Transverse colon (tissue), 4 donors: ENCODE measurements at regions not wholly inside any gene's neighbourhood (a gene's known extent, or its start where the extent isn't known, plus 50 kb on each side); places are given as distances from the start of the nearest gene placed in this dataset.

Experiments used
- DNase-seq: peaks from one replicate; pipeline ENCODE4 v3.0.0-alpha.2; 2019
- H3K27ac ChIP-seq, 4 donors: fragments of 200-600 bp; sonication (generic); 2 replicates each; pipeline ENCODE4 v1.5.1; 2016 to 2018; ENCODE audit warnings: inconsistent platforms in 4 of 4
- H3K27me3 ChIP-seq: fragments of 200-600 bp; sonication (generic); 2 replicates; pipeline ENCODE4 v1.5.1; 2017; ENCODE audit warnings: inconsistent platforms
- H3K36me3 ChIP-seq, 4 donors: fragments of 200-600 bp; sonication (generic); 2 replicates each; pipeline ENCODE4 v1.5.1; 2017 to 2019; ENCODE audit warnings: inconsistent platforms in 4 of 4
- H3K4me1 ChIP-seq, 4 donors: fragments of 200-600 bp; sonication (generic); 2 replicates each; pipeline ENCODE4 v1.5.1; 2017 to 2020; ENCODE audit warnings: inconsistent platforms in 4 of 4
- H3K4me3 ChIP-seq, 4 donors: fragments of 200-600 bp; sonication (generic); 1 replicate in 1 of 4; 2 replicates in 3 of 4; pipeline versions ENCODE4 v1.5.1 to v1.6.1; 2017 to 2019; ENCODE audit warnings: inconsistent platforms in 4 of 4
- H3K9me3 ChIP-seq, 2 donors: fragments of 200-600 bp; sonication (generic); 2 replicates each; pipeline ENCODE4 v1.5.1; 2017 to 2019; ENCODE audit warnings: inconsistent platforms in 2 of 2
- CTCF ChIP-seq, 5 experiments: fragments of 200-600 bp in 3 of 5; fragments of 450-650 bp in 2 of 5; sonication (generic) in 3 of 5; IDR thresholded peaks; 1 replicate in 2 of 5; 2 replicates in 3 of 5; pipeline ENCODE4 v1.5.1; 2016 to 2017; ENCODE audit warnings: antibody characterized with exemption in 5 of 5, inconsistent platforms in 3 of 5, mild to moderate bottlenecking in 2 of 5, moderate library complexity in 1 of 5
- EP300 ChIP-seq: sonication (generic); formaldehyde crosslinking; IDR thresholded peaks from one replicate; pipeline ENCODE4 v1.6.1; 2017; ENCODE audit warnings: antibody characterized with exemption, low read depth
- POLR2A ChIP-seq: fragments of 450-650 bp; IDR thresholded peaks from one replicate; pipeline ENCODE4 v1.6.1; 2016; ENCODE audit warnings: antibody characterized with exemption, mild to moderate bottlenecking, moderate library complexity
- POLR2AphosphoS5 ChIP-seq, 3 donors: sonication (generic); formaldehyde crosslinking; IDR thresholded peaks; one replicate each; pipeline ENCODE4 v1.6.1; 2016; ENCODE audit warnings: antibody characterized with exemption in 3 of 3
- WGBS, 2 donors: methylation state at CpG; one replicate each; pipeline ENCODE4 v1.1.5; 2018; ENCODE audit warnings: low coverage in 1 of 2; 5-methylcytosine and 5-hydroxymethylcytosine counted together
- in situ Hi-C, 4 donors: fragments of 200-750 bp; cut with MboI; loops; one replicate each; pipeline versions ENCODE4 v1.15.0 to v1.15.1; 2017; ENCODE audit warnings: low sequenced_read_pairs in 3 of 4, low pct_ligation_motif_present in 1 of 4, low pct_unique_long_range_greater_than_20kb in 1 of 4
- intact Hi-C: fragments of 100-400 bp; cut with DNase I; formaldehyde crosslinking; loops from one replicate; pipeline ENCODE4 v1.15.1; 2023; ENCODE audit warnings: low total_unique reads

- Histone ChIP-seq H3K4me3 (no peak overlapping the region), H3K27ac (no peak overlapping the region), H3K4me1 (no peaks in the 10 kb centered on the region), H3K9me3 (no peaks in the 10 kb centered on the region), H3K36me3 (no peaks in the 10 kb centered on the region), H3K27me3 (no peaks in the 10 kb centered on the region)
- WGBS, 2 donors: 75 to 78% methylated on average over 1 of the region's 1 CpG
- DNase-seq: no peak
- no peak for TF ChIP-seq EP300
- TF ChIP-seq CTCF (IDR thresholded peaks at IDR 0.05): no peak
- TF ChIP-seq POLR2AphosphoS5 (IDR thresholded peaks at IDR 0.05): no peak
- TF ChIP-seq POLR2A: no peak
- intact Hi-C loops: loop anchor here (10.0 kb wide), 1 partner anchor 615 kb away; no protein-coding TSS in a partner anchor
- in situ Hi-C loops: no loop called here
Measured at GRCh38 chr11:82210011-82210410, 523.7 kb downstream of the FAM181B start.

- WGBS, 2 donors: 51 to 67% methylated on average over 3 of the region's 3 CpGs
- H3K4me3 ChIP-seq: no peak overlapping the region
- no peaks in the 10 kb centered on the region for H3K36me3 ChIP-seq
- in situ Hi-C loops (no loop called here), intact Hi-C loops (no loop called here)
- no peaks in the 10 kb centered on the region for H3K4me1 ChIP-seq
- no peak for DNase-seq
- H3K9me3 ChIP-seq: no peaks in the 10 kb centered on the region
- no peaks in the 10 kb centered on the region for H3K27me3 ChIP-seq
- TF ChIP-seq EP300: no peak
- no peak for TF ChIP-seq POLR2A
- TF ChIP-seq CTCF (IDR thresholded peaks at IDR 0.05): no peak
- TF ChIP-seq POLR2AphosphoS5 (IDR thresholded peaks at IDR 0.05): no peak
- no peak overlapping the region for H3K27ac ChIP-seq
Measured at GRCh38 chr11:82195283-82195682, 538.4 kb downstream of the FAM181B start.

- TF ChIP-seq CTCF (IDR thresholded peaks at IDR 0.05) (no peak), EP300 (no peak), POLR2AphosphoS5 (IDR thresholded peaks at IDR 0.05) (no peak), POLR2A (no peak)
- Histone ChIP-seq H3K36me3 (no peaks in the 10 kb centered on the region), H3K4me1 (no peaks in the 10 kb centered on the region), H3K27me3 (no peaks in the 10 kb centered on the region), H3K4me3 (no peak overlapping the region), H3K27ac (no peak overlapping the region), H3K9me3 (no peaks in the 10 kb centered on the region)
- in situ Hi-C loops: no loop called here
- WGBS, 2 donors: 60 to 84% methylated on average over 5 to 7 of the region's 7 CpGs
- intact Hi-C loops: no loop called here
- DNase-seq: no peak
Measured at GRCh38 chr11:82194521-82194920, 539.1 kb downstream of the FAM181B start.

GRCh38 chr11:82191695-82192094, 542.0 kb downstream of the FAM181B start:
- Histone ChIP-seq H3K27me3 (no peaks in the 10 kb centered on the region), H3K4me1 (no peaks in the 10 kb centered on the region), H3K9me3 (no peaks in the 10 kb centered on the region), H3K4me3 (no peak overlapping the region), H3K27ac (no peak overlapping the region), H3K36me3 (no peaks in the 10 kb centered on the region)
- intact Hi-C loops: no loop called here
- WGBS, 2 donors: 64% methylated on average over 3 of the region's 3 CpGs; no CpG with 5 or more reads in 1 of the 2 donors
- no peak for TF ChIP-seq EP300
- TF ChIP-seq POLR2AphosphoS5 (IDR thresholded peaks at IDR 0.05): no peak
- TF ChIP-seq CTCF (IDR thresholded peaks at IDR 0.05): no peak
- no peak for TF ChIP-seq POLR2A
- DNase-seq: no peak
- in situ Hi-C loops: no loop called here
